Natural killer cell (primary cell): ENCODE measurements at regions not wholly inside any gene's neighbourhood (a gene's known extent, or its start where the extent isn't known, plus 50 kb on each side); places are given as distances from the start of the nearest gene placed in this dataset.

Source experiments
- ATAC-seq, 3 donors: fragments of 150-1000 bp in 2 of 3; fragments of 200-7000 bp in 1 of 3; cut with Tn5 transposase; 1 replicate in 1 of 3; 2 replicates in 2 of 3; pipeline ENCODE4 v1.10.0; 2021; ENCODE audit warnings: mild to moderate bottlenecking in 2 of 3, moderate library complexity in 2 of 3
- DNase-seq, 2 donors: peaks; one replicate each; pipeline versions ENCODE4 v3.0.0 to v3.0.0-alpha.2; 2013 to 2021; ENCODE audit warnings: mixed read lengths in 1 of 2
- H3K27ac ChIP-seq: one replicate; pipeline ENCODE4 v1.5.1; 2013; ENCODE audit warnings: mild to moderate bottlenecking, low read length
- H3K27me3 ChIP-seq: one replicate; pipeline ENCODE4 v1.6.1; 2013; ENCODE audit warnings: low read length; ENCODE audit not compliant: control insufficient read depth, insufficient read depth
- H3K36me3 ChIP-seq: one replicate; pipeline ENCODE4 v1.6.1; 2013; ENCODE audit warnings: low read length; ENCODE audit not compliant: control insufficient read depth, insufficient read depth
- H3K4me1 ChIP-seq: one replicate; pipeline ENCODE4 v1.6.1; 2013; ENCODE audit warnings: low read length; ENCODE audit not compliant: control insufficient read depth, insufficient read depth
- H3K4me3 ChIP-seq: one replicate; pipeline ENCODE4 v1.5.1; 2013; ENCODE audit warnings: low read length
- H3K9me3 ChIP-seq: one replicate; pipeline ENCODE4 v1.6.1; 2013; ENCODE audit warnings: low read length; ENCODE audit not compliant: control insufficient read depth, insufficient read depth
- H3K27ac Mint-ChIP-seq, 2 donors: one replicate each; pipeline ENCODE4 v1.8.0; 2022; ENCODE audit warnings: mild to moderate bottlenecking in 2 of 2, mixed read lengths in 2 of 2, moderate library complexity in 1 of 2
- H3K27me3 Mint-ChIP-seq, 2 donors: one replicate each; pipeline ENCODE4 v1.8.0; 2022; ENCODE audit warnings: low read depth in 2 of 2, mixed read lengths in 2 of 2
- H3K36me3 Mint-ChIP-seq: one replicate; pipeline ENCODE4 v1.8.0; 2022; ENCODE audit warnings: mixed read lengths
- H3K4me1 Mint-ChIP-seq, 2 donors: one replicate each; pipeline ENCODE4 v1.8.0; 2022; ENCODE audit warnings: mixed read lengths in 2 of 2
- H3K4me3 Mint-ChIP-seq: one replicate; pipeline ENCODE4 v1.8.0; 2022; ENCODE audit warnings: mild to moderate bottlenecking, moderate library complexity, mixed read lengths
- H3K9me3 Mint-ChIP-seq, 2 donors: one replicate each; pipeline ENCODE4 v1.8.0; 2022; ENCODE audit warnings: mixed read lengths in 2 of 2
- CTCF ChIP-seq: fragments of 200-600 bp; IDR thresholded peaks from one replicate; pipeline ENCODE4 v1.8.0; 2022; ENCODE audit warnings: antibody characterized with exemption
- WGBS: methylation state at CpG from one replicate; pipeline ENCODE4 v1.1.7; 2013; ENCODE audit warnings: missing lambda C conversion rate; ENCODE audit not compliant: insufficient coverage; 5-methylcytosine and 5-hydroxymethylcytosine counted together
- intact Hi-C: fragments of 100-400 bp; cut with micrococcal nuclease; formaldehyde crosslinking; loops from one replicate; pipeline ENCODE4 v1.14.2; 2022

GRCh38 chr9:89985068-89985467, 380.3 kb downstream of the GADD45G start:
- no peak for TF ChIP-seq CTCF
- Mint-ChIP-seq H3K27me3 (peaks cover 13 to 27% of the 10 kb centered on the region in 2 donors), H3K9me3 (no peaks in the 10 kb centered on the region), H3K36me3 (no peaks in the 10 kb centered on the region), H3K4me1 (no peaks in the 10 kb centered on the region), H3K27ac (no peak overlapping the region), H3K4me3 (no peak overlapping the region)
- H3K4me1 ChIP-seq, result no peaks in the 10 kb centered on the region
- WGBS, result 96% methylated on average over 2 of the region's 2 CpGs
- ATAC-seq (no peak), DNase-seq (no peak)
- H3K27ac ChIP-seq, result no peak overlapping the region
- H3K36me3 ChIP-seq, result no peaks in the 10 kb centered on the region
- intact Hi-C loops, result no loop called here
- H3K4me3 ChIP-seq, result no peak overlapping the region
- no peaks in the 10 kb centered on the region for H3K27me3 ChIP-seq
- no peaks in the 10 kb centered on the region for H3K9me3 ChIP-seq

- H3K9me3 Mint-ChIP-seq, result no peaks in the 10 kb centered on the region
- ATAC-seq, result no peak
- H3K4me1 Mint-ChIP-seq, result no peaks in the 10 kb centered on the region
- H3K27ac Mint-ChIP-seq, result no peak overlapping the region
- intact Hi-C loops, result no loop called here
- DNase-seq, result no peak
- TF ChIP-seq CTCF, result no peak
- H3K36me3 ChIP-seq, result no peaks in the 10 kb centered on the region
- no peak overlapping the region for H3K27ac ChIP-seq
- no peaks in the 10 kb centered on the region for H3K4me1 ChIP-seq
- no peaks in the 10 kb centered on the region for H3K27me3 ChIP-seq
- no peak overlapping the region for H3K4me3 Mint-ChIP-seq
- peaks cover 13 to 19% of the 10 kb centered on the region in 2 donors for H3K27me3 Mint-ChIP-seq
- 50% methylated on average over 2 of the region's 2 CpGs for WGBS
- H3K4me3 ChIP-seq, result no peak overlapping the region
- H3K9me3 ChIP-seq, result no peaks in the 10 kb centered on the region
- no peaks in the 10 kb centered on the region for H3K36me3 Mint-ChIP-seq
Measured at GRCh38 chr9:89986190-89986589, 381.4 kb downstream of the GADD45G start.

- Mint-ChIP-seq H3K27ac (no peak overlapping the region), H3K4me3 (no peak overlapping the region), H3K27me3 (peaks cover 2 to 7% of the 10 kb centered on the region in 2 donors), H3K36me3 (no peaks in the 10 kb centered on the region), H3K9me3 (no peaks in the 10 kb centered on the region), H3K4me1 (no peaks in the 10 kb centered on the region)
- TF ChIP-seq CTCF, result no peak
- Histone ChIP-seq H3K9me3 (no peaks in the 10 kb centered on the region), H3K4me1 (no peaks in the 10 kb centered on the region), H3K27me3 (no peaks in the 10 kb centered on the region), H3K27ac (no peak overlapping the region), H3K4me3 (no peak overlapping the region), H3K36me3 (no peaks in the 10 kb centered on the region)
- DNase-seq, result no peak
- intact Hi-C loops, result no loop called here
- no CpG with 5 or more reads among the region's 1 CpG for WGBS
- no peak for ATAC-seq
Measured at GRCh38 chr9:89988458-89988857, 383.6 kb downstream of the GADD45G start.

GRCh38 chr9:89991204-89991790, 386.5 kb downstream of the GADD45G start:
- no peak overlapping the region for H3K27ac ChIP-seq
- 91% methylated on average over 7 of the region's 7 CpGs for WGBS

More at GRCh38 chr9:89991204-89991790, 386.5 kb downstream of the GADD45G start:
- H3K9me3 ChIP-seq, result no peaks in the 10 kb centered on the region
- no peak for TF ChIP-seq CTCF
- Mint-ChIP-seq H3K4me1 (peaks cover 0 to 3% of the 10 kb centered on the region in 2 donors), H3K27me3 (peaks cover 2 to 7% of the 10 kb centered on the region in 2 donors), H3K27ac (no peak overlapping the region), H3K9me3 (no peaks in the 10 kb centered on the region), H3K4me3 (no peak overlapping the region), H3K36me3 (no peaks in the 10 kb centered on the region)
- no peak overlapping the region for H3K4me3 ChIP-seq
- H3K27me3 ChIP-seq, result no peaks in the 10 kb centered on the region
- intact Hi-C loops, result no loop called here
- no peak for ATAC-seq
- DNase-seq, result no peak
- H3K4me1 ChIP-seq, result no peaks in the 10 kb centered on the region
- H3K36me3 ChIP-seq, result no peaks in the 10 kb centered on the region
